ENCODE measurements at regions not wholly inside any gene's neighbourhood (a gene's known extent, or its start where the extent isn't known, plus 50 kb on each side); places are given as distances from the start of the nearest gene placed in this dataset.
A peak's percentile ranks its signal among the peaks of the same experiment; 100 is the strongest.
"Not testable (repeated sequence)": the region's sequence is repeated elsewhere in the genome, so short reads cannot be mapped to it uniquely, and the experiment has no call there.

- Histone ChIP-seq H3K27ac (no peak overlapping the region), H3K4me3 (no peak overlapping the region), H3K36me3 (no peaks in the 10 kb centered on the region), H3K9me3 (no peaks in the 10 kb centered on the region), H3K4me1 (no peaks in the 10 kb centered on the region), H3K27me3 (no peaks in the 10 kb centered on the region)
- TF ChIP-seq CTCF (IDR thresholded peaks at IDR 0.05) (no peak), POLR2AphosphoS5 (IDR thresholded peaks at IDR 0.05) (no peak), POLR2A (IDR thresholded peaks at IDR 0.05) (no peak)
- DNase-seq (ENCODE audit: low spot score in 2 of 2), result no peak
- intact Hi-C loops (cut with DNase I; ENCODE audit: low total_unique reads), result no loop called here
Observed at GRCh38 chr2:207437136-207437523, 92.6 kb upstream of the CREB1 start.

- Histone ChIP-seq H3K36me3 (no peaks in the 10 kb centered on the region), H3K4me3 (no peak overlapping the region), H3K4me1 (no peaks in the 10 kb centered on the region), H3K27ac (no peak overlapping the region), H3K9me3 (no peaks in the 10 kb centered on the region), H3K27me3 (no peaks in the 10 kb centered on the region)
- TF ChIP-seq POLR2A (IDR thresholded peaks at IDR 0.05) (no peak), POLR2AphosphoS5 (IDR thresholded peaks at IDR 0.05) (no peak), CTCF (IDR thresholded peaks at IDR 0.05) (no peak)
- DNase-seq (ENCODE audit: low spot score in 2 of 2), result peak; percentile 24 to 56
- intact Hi-C loops (cut with DNase I; ENCODE audit: low total_unique reads), result no loop called here
Observed at GRCh38 chr2:207437524-207438143, 92.1 kb upstream of the CREB1 start.

GRCh38 chr2:207438414-207439126 lies 91.2 kb upstream of the CREB1 start:
- Histone ChIP-seq H3K27ac (no peak overlapping the region), H3K4me3 (no peak overlapping the region), H3K36me3 (no peaks in the 10 kb centered on the region), H3K4me1 (no peaks in the 10 kb centered on the region), H3K9me3 (no peaks in the 10 kb centered on the region), H3K27me3 (no peaks in the 10 kb centered on the region)
- TF ChIP-seq CTCF (IDR thresholded peaks at IDR 0.05) (no peak), POLR2A (IDR thresholded peaks at IDR 0.05) (no peak), POLR2AphosphoS5 (IDR thresholded peaks at IDR 0.05) (no peak)
- no peak for DNase-seq (ENCODE audit: low spot score in 2 of 2)
- intact Hi-C loops (cut with DNase I; ENCODE audit: low total_unique reads), result no loop called here

- H3K27ac ChIP-seq; DNase-seq (ENCODE audit: low spot score in 2 of 2); H3K27me3 ChIP-seq; H3K4me1 ChIP-seq; H3K4me3 ChIP-seq; H3K9me3 ChIP-seq; intact Hi-C loops (cut with DNase I; ENCODE audit: low total_unique reads); H3K36me3 ChIP-seq: not testable (repeated sequence)
Observed at GRCh38 chr2:207439881-207440280, 89.9 kb upstream of the CREB1 start.

GRCh38 chr2:207444756-207445155 lies 85.0 kb upstream of the CREB1 start:
- H3K4me3 ChIP-seq, result no peak overlapping the region
- TF ChIP-seq POLR2A (IDR thresholded peaks at IDR 0.05) (no peak), POLR2AphosphoS5 (IDR thresholded peaks at IDR 0.05) (no peak), CTCF (IDR thresholded peaks at IDR 0.05) (no peak)
- no peak for DNase-seq (ENCODE audit: low spot score in 2 of 2)
- H3K27me3 ChIP-seq, result no peaks in the 10 kb centered on the region
- H3K36me3 ChIP-seq, result no peaks in the 10 kb centered on the region
- H3K9me3 ChIP-seq, result no peaks in the 10 kb centered on the region
- no peaks in the 10 kb centered on the region for H3K4me1 ChIP-seq
- intact Hi-C loops (cut with DNase I; ENCODE audit: low total_unique reads), result no loop called here
- no peak overlapping the region for H3K27ac ChIP-seq

Measured in breast epithelium (tissue), 4 donors.